ENCODE measurements at regions not wholly inside any gene's neighbourhood (a gene's known extent, or its start where the extent isn't known, plus 50 kb on each side); places are given as distances from the start of the nearest gene placed in this dataset.

GRCh38 chr20:10771435-10772140, 97.8 kb upstream of the JAG1 start:
- DNase-seq (ENCODE audit: low read depth) = no peak

GRCh38 chr20:10774357-10774943, 100.7 kb upstream of the JAG1 start:
- DNase-seq (ENCODE audit: low read depth) = no peak

- DNase-seq (ENCODE audit: low read depth) = no peak
Measured at GRCh38 chr20:10777710-10778109, 103.9 kb upstream of the JAG1 start.

GRCh38 chr20:10779911-10780310, 106.1 kb upstream of the JAG1 start:
- DNase-seq (ENCODE audit: low read depth) = no peak

GRCh38 chr20:10780901-10781300, 107.1 kb upstream of the JAG1 start:
- no peak for DNase-seq (ENCODE audit: low read depth)

- no peak for DNase-seq (ENCODE audit: low read depth)
Measured at GRCh38 chr20:10781526-10781925, 107.7 kb upstream of the JAG1 start.

GRCh38 chr20:10783707-10784553, 110.1 kb upstream of the JAG1 start:
- no peak for DNase-seq (ENCODE audit: low read depth)

GRCh38 chr20:10784554-10785183, 110.9 kb upstream of the JAG1 start:
- no peak for DNase-seq (ENCODE audit: low read depth)

GRCh38 chr20:10786678-10787077, 112.9 kb upstream of the JAG1 start:
- no peak for DNase-seq (ENCODE audit: low read depth)

GRCh38 chr20:10788055-10788454, 114.3 kb upstream of the JAG1 start:
- no peak for DNase-seq (ENCODE audit: low read depth)

- no peak for DNase-seq (ENCODE audit: low read depth)
Measured at GRCh38 chr20:10788877-10789276, 115.1 kb upstream of the JAG1 start.

GRCh38 chr20:10789386-10789785, 115.6 kb upstream of the JAG1 start:
- no peak for DNase-seq (ENCODE audit: low read depth)

- no peak for DNase-seq (ENCODE audit: low read depth)
Measured at GRCh38 chr20:10790013-10790412, 116.2 kb upstream of the JAG1 start.

- no peak for DNase-seq (ENCODE audit: low read depth)
Measured at GRCh38 chr20:10792291-10792690, 118.5 kb upstream of the JAG1 start.

GRCh38 chr20:10793766-10794165, 120.0 kb upstream of the JAG1 start:
- no peak for DNase-seq (ENCODE audit: low read depth)

- DNase-seq (ENCODE audit: low read depth) = no peak
Measured at GRCh38 chr20:10794765-10795164, 121.0 kb upstream of the JAG1 start.

- no peak for DNase-seq (ENCODE audit: low read depth)
Measured at GRCh38 chr20:10795286-10796026, 121.7 kb upstream of the JAG1 start.

- no peak for DNase-seq (ENCODE audit: low read depth)
Measured at GRCh38 chr20:10798811-10799210, 125.0 kb upstream of the JAG1 start.

- no peak for DNase-seq (ENCODE audit: low read depth)
Measured at GRCh38 chr20:10799735-10800134, 125.9 kb upstream of the JAG1 start.

- no peak for DNase-seq (ENCODE audit: low read depth)
Measured at GRCh38 chr20:10800288-10800687, 126.5 kb upstream of the JAG1 start.

- no peak for DNase-seq (ENCODE audit: low read depth)
Measured at GRCh38 chr20:10802236-10802635, 128.4 kb upstream of the JAG1 start.

- no peak for DNase-seq (ENCODE audit: low read depth)
Measured at GRCh38 chr20:10805764-10806163, 132.0 kb upstream of the JAG1 start.
